ENCODE measurements at regions not wholly inside any gene's neighbourhood (a gene's known extent, or its start where the extent isn't known, plus 50 kb on each side); places are given as distances from the start of the nearest gene placed in this dataset.

DNA sequence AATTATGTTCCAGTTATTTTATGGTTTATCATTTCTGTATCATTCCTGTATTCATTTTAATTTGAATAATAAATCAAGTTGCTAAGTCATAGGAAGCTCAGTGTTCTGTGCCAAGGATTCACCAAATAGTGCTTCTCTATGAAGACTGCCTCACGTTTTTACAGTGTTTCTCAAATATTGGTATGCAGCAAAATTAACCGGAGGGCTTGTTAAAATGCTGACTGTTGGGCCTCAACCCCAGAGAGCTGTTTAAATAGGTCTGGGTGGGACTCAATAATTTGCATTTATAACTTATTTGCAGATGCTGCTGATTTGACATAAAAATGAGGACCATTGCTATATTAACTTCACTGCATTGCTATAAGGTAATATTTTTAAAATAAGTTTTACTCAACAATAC lies 166.7 kb downstream of the TINAG start:
- TF ChIP-seq, protein P1, sequence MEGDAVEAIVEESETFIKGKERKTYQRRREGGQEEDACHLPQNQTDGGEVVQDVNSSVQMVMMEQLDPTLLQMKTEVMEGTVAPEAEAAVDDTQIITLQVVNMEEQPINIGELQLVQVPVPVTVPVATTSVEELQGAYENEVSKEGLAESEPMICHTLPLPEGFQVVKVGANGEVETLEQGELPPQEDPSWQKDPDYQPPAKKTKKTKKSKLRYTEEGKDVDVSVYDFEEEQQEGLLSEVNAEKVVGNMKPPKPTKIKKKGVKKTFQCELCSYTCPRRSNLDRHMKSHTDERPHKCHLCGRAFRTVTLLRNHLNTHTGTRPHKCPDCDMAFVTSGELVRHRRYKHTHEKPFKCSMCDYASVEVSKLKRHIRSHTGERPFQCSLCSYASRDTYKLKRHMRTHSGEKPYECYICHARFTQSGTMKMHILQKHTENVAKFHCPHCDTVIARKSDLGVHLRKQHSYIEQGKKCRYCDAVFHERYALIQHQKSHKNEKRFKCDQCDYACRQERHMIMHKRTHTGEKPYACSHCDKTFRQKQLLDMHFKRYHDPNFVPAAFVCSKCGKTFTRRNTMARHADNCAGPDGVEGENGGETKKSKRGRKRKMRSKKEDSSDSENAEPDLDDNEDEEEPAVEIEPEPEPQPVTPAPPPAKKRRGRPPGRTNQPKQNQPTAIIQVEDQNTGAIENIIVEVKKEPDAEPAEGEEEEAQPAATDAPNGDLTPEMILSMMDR (IDR thresholded peaks at IDR 0.05), result no peak
- TF ChIP-seq ZFX (IDR thresholded peaks at IDR 0.05; ENCODE audit: borderline replicate concordance), result no peak

All from 22Rv1 (cell line).